ENCODE measurements at regions not wholly inside any gene's neighbourhood (a gene's known extent, or its start where the extent isn't known, plus 50 kb on each side); places are given as distances from the start of the nearest gene placed in this dataset.

DNA sequence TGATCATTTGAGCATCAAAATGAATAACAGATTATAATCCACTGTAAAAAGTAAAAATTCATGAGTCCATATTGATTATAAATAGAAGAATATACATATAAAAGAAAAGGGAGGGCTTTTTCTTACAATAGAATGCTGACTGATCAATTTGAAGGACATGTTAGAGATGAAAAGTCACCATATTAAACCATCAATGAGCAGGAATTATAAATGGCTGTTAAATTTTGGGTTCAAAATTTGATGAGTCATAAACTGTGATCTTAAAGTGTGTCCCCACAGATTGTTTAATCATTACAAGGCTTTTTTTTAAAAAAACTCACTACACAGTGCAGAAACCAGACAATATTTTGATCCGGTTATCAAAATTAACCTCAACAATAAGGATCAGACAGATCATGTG is 434.5 kb downstream of the BCL11A start:
- TF ChIP-seq, protein P1, sequence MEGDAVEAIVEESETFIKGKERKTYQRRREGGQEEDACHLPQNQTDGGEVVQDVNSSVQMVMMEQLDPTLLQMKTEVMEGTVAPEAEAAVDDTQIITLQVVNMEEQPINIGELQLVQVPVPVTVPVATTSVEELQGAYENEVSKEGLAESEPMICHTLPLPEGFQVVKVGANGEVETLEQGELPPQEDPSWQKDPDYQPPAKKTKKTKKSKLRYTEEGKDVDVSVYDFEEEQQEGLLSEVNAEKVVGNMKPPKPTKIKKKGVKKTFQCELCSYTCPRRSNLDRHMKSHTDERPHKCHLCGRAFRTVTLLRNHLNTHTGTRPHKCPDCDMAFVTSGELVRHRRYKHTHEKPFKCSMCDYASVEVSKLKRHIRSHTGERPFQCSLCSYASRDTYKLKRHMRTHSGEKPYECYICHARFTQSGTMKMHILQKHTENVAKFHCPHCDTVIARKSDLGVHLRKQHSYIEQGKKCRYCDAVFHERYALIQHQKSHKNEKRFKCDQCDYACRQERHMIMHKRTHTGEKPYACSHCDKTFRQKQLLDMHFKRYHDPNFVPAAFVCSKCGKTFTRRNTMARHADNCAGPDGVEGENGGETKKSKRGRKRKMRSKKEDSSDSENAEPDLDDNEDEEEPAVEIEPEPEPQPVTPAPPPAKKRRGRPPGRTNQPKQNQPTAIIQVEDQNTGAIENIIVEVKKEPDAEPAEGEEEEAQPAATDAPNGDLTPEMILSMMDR (IDR thresholded peaks at IDR 0.05; ENCODE audit: low read length): no peak
- no peak for TF ChIP-seq EZH2 (IDR thresholded peaks at IDR 0.05; ENCODE audit: borderline replicate concordance, low read length)

Data from OCI-LY1 (cell line).